OCI-LY1 (cell line): ENCODE measurements at regions not wholly inside any gene's neighbourhood (a gene's known extent, or its start where the extent isn't known, plus 50 kb on each side); places are given as distances from the start of the nearest gene placed in this dataset.

Experiments
- EZH2 ChIP-seq: fragments of 200-600 bp; sonication (generic), shearing (Covaris generic); IDR thresholded peaks from 2 replicates; pipeline ENCODE4 v1.8.0; 2017; ENCODE audit warnings: borderline replicate concordance, mixed run types, mild to moderate bottlenecking, antibody characterized with exemption, low read length, moderate library complexity, mixed read lengths
- TF ChIP-seq, protein P1 (sequence below): fragments of 200-600 bp; sonication (generic), shearing (Covaris generic); IDR thresholded peaks from 2 replicates; pipeline ENCODE4 v1.5.1; 2017; ENCODE audit warnings: mild to moderate bottlenecking, antibody characterized with exemption, low read length, moderate library complexity, mixed read lengths

DNA sequence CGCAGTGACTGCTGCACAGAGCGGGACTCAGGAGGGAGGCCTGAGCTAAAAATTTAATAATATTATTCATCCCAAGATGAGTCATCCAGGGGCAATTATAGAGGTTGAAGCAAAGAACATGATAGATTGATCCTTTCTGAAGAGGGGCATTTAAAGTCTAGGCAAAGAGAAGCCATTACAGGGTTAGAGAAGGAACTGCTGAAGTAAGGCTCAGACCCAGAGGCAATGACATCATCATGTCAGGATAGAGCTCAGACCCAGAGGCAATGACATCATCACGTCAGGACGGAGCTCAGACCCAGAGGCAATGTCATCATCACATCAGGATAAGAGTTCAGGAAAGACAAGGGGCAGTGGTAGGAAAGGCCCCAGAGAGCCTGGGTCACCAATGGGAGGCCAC is 184.0 kb downstream of the TMEM18 start:
- TF ChIP-seq, protein P1, sequence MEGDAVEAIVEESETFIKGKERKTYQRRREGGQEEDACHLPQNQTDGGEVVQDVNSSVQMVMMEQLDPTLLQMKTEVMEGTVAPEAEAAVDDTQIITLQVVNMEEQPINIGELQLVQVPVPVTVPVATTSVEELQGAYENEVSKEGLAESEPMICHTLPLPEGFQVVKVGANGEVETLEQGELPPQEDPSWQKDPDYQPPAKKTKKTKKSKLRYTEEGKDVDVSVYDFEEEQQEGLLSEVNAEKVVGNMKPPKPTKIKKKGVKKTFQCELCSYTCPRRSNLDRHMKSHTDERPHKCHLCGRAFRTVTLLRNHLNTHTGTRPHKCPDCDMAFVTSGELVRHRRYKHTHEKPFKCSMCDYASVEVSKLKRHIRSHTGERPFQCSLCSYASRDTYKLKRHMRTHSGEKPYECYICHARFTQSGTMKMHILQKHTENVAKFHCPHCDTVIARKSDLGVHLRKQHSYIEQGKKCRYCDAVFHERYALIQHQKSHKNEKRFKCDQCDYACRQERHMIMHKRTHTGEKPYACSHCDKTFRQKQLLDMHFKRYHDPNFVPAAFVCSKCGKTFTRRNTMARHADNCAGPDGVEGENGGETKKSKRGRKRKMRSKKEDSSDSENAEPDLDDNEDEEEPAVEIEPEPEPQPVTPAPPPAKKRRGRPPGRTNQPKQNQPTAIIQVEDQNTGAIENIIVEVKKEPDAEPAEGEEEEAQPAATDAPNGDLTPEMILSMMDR = no peak
- TF ChIP-seq EZH2 = no peak
